KMS-11 (cell line): ENCODE measurements at regions not wholly inside any gene's neighbourhood (a gene's known extent, or its start where the extent isn't known, plus 50 kb on each side); places are given as distances from the start of the nearest gene placed in this dataset.

Experiments used
- H2AFZ ChIP-seq: fragments of 200-600 bp; sonication (generic); 2 replicates; pipeline ENCODE4 v1.6.1; 2016; ENCODE audit warnings: antibody characterized with exemption, mixed run types, low read depth
- H3K27ac ChIP-seq: fragments of 200-600 bp; sonication (generic); 2 replicates; pipeline ENCODE4 v1.6.1; 2016; ENCODE audit warnings: mild to moderate bottlenecking, mixed run types
- H3K27me3 ChIP-seq: fragments of 200-600 bp; sonication (generic); 2 replicates; pipeline ENCODE4 v1.6.1; 2017; ENCODE audit warnings: mild to moderate bottlenecking, low read depth, mixed run types, moderate library complexity; ENCODE audit not compliant: insufficient read depth
- H3K36me3 ChIP-seq: fragments of 200-600 bp; sonication (generic); 2 replicates; pipeline ENCODE4 v1.6.1; 2017; ENCODE audit warnings: mild to moderate bottlenecking, mixed run types; ENCODE audit not compliant: insufficient read depth
- H3K4me1 ChIP-seq: fragments of 200-600 bp; sonication (generic); 2 replicates; pipeline ENCODE4 v1.6.1; 2016; ENCODE audit warnings: mild to moderate bottlenecking, low read depth, mixed run types; ENCODE audit not compliant: poor library complexity, severe bottlenecking
- H3K4me2 ChIP-seq: fragments of 200-600 bp; sonication (generic); 2 replicates; pipeline ENCODE4 v1.7.0; 2016; ENCODE audit warnings: mild to moderate bottlenecking, mixed run types
- H3K4me3 ChIP-seq: fragments of 200-600 bp; sonication (generic); IDR thresholded peaks from 2 replicates; pipeline ENCODE4 v1.6.1; 2017; ENCODE audit warnings: low read depth, low read length, mixed read lengths; ENCODE audit not compliant: insufficient read depth
- H3K79me2 ChIP-seq: fragments of 200-600 bp; sonication (generic); 2 replicates; pipeline ENCODE4 v1.6.1; 2016; ENCODE audit warnings: low read depth, mixed run types; ENCODE audit not compliant: insufficient read depth
- H3K9ac ChIP-seq: fragments of 200-600 bp; sonication (generic); 2 replicates; pipeline ENCODE4 v1.6.1; 2016; ENCODE audit warnings: mild to moderate bottlenecking, mixed run types
- H4K20me1 ChIP-seq: fragments of 200-600 bp; sonication (generic); 2 replicates; pipeline ENCODE4 v1.6.1; 2016; ENCODE audit warnings: mild to moderate bottlenecking, mixed run types; ENCODE audit not compliant: insufficient read depth
- TF ChIP-seq, protein P1 (sequence below): fragments of 200-600 bp; sonication (generic); conservative IDR thresholded peaks from 2 replicates; pipeline ENCODE4 v1.6.1; 2017; ENCODE audit warnings: low read depth, mild to moderate bottlenecking, antibody characterized with exemption, low read length, moderate library complexity, mixed read lengths

DNA sequence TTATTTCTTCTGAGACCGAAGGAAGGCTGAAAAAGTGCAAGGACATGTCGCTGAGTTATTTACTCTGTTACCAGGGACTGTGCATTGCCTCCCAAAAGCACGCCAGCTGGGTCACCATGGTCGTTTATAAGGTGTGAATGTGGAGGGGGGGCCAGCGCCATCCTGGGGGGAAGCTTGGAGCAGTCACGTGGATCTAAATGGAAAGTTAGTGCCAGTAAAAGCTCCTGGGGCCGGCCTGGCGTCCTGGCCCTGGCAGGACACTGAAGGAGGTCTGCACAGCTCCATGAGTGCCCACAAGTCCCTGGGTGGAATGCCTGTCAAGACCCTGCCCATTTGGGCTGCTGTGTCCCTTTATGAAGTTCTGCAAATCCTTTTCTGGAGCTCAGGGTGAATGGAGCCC is 82.6 kb downstream of the C16orf95 start:
- no peaks in the 10 kb centered on the region for H3K4me1 ChIP-seq
- H3K36me3 ChIP-seq: no peaks in the 10 kb centered on the region
- H3K27me3 ChIP-seq: peaks cover 5% of the 10 kb centered on the region; the same call in 1 of the 2 replicates
- H2AFZ ChIP-seq: no peak overlapping the region
- H3K4me2 ChIP-seq: no peak overlapping the region
- no peak overlapping the region for H3K27ac ChIP-seq
- TF ChIP-seq, protein P1, sequence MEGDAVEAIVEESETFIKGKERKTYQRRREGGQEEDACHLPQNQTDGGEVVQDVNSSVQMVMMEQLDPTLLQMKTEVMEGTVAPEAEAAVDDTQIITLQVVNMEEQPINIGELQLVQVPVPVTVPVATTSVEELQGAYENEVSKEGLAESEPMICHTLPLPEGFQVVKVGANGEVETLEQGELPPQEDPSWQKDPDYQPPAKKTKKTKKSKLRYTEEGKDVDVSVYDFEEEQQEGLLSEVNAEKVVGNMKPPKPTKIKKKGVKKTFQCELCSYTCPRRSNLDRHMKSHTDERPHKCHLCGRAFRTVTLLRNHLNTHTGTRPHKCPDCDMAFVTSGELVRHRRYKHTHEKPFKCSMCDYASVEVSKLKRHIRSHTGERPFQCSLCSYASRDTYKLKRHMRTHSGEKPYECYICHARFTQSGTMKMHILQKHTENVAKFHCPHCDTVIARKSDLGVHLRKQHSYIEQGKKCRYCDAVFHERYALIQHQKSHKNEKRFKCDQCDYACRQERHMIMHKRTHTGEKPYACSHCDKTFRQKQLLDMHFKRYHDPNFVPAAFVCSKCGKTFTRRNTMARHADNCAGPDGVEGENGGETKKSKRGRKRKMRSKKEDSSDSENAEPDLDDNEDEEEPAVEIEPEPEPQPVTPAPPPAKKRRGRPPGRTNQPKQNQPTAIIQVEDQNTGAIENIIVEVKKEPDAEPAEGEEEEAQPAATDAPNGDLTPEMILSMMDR: no peak
- no peaks in the 10 kb centered on the region for H3K79me2 ChIP-seq
- no peaks in the 10 kb centered on the region for H4K20me1 ChIP-seq
- H3K4me3 ChIP-seq: no peak overlapping the region
- no peak overlapping the region for H3K9ac ChIP-seq

DNA sequence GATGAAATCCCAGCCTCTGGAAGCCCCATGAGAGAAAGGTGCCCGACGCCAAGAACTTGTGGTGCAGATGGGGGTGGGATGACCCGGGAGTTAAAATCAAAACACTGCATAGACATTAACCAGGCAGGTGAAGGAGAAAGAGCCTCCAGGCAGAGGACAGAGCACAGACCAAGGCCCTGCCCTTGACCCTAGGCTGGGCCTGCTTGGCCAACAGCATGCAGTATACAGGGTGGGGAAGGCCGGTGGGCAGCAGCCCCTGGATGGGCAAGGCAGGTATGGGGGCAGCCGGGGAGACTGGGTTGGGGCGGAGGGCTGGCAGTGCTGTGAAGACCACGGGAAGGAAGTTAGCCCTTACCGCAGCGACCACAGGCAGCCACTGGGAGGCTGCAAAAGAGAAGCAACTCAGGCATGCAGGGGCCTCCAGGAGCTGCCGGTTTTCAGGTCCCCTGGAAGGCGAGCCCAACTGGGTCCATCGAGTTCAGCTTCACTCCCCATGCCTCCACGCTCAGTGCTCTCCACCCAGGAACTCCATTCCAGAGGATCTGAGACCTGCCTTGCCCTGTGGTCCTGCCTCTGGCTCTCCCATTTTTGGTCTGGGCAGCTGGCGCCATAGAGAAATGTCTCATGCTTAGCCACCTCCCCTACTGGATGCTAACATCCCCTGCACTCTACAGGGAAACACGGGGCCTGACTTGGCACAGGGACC is 81.2 kb downstream of the C16orf95 start:
- no peak overlapping the region for H3K9ac ChIP-seq
- no peak overlapping the region for H3K4me2 ChIP-seq

DNA sequence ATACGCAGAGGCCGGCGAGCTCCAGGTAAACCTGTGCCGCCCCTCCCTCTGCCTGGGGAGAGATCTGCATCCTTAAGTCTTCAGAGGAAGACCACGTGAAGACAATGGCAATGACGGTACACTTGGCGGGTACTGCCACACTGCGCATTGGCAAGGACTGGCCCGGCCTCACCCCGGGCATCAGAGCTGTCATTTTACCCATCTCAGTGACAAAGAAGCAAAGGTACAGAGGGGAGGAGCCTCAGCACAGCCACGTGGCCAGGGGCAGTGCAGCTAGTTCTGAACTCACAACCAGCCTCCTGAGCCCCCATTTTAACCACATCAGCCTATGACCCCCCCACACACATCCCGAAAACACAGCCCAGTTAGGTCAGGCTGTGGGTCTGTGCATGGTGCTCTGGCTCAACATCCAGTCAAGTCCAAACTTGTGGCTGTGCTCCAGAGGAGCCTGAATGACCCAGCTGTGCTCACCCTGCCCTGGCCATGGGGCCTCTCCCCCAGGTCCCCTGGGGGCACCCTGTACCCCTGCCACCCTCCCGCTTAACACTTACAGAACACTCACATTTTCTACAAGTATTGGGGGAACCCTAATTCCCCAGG is 80.6 kb downstream of the C16orf95 start:
- TF ChIP-seq, protein P1: no peak
- Histone ChIP-seq H4K20me1 (no peaks in the 10 kb centered on the region), H3K9ac (no peak overlapping the region), H3K36me3 (no peaks in the 10 kb centered on the region), H3K4me1 (no peaks in the 10 kb centered on the region), H3K79me2 (no peaks in the 10 kb centered on the region), H3K4me2 (no peak overlapping the region), H2AFZ (no peak overlapping the region), H3K27me3 (peaks cover 6% of the 10 kb centered on the region; the same call in 1 of the 2 replicates), H3K27ac (no peak overlapping the region), H3K4me3 (no peak overlapping the region)

More for the DNA sequence above, 81.2 kb downstream of the C16orf95 start:
- H3K4me3 ChIP-seq: no peak overlapping the region
- H3K27ac ChIP-seq: no peak overlapping the region
- H2AFZ ChIP-seq: no peak overlapping the region
- no peaks in the 10 kb centered on the region for H4K20me1 ChIP-seq
- TF ChIP-seq, protein P1: no peak
- H3K4me1 ChIP-seq: no peaks in the 10 kb centered on the region
- H3K36me3 ChIP-seq: no peaks in the 10 kb centered on the region
- H3K27me3 ChIP-seq: peaks cover 6% of the 10 kb centered on the region; the same call in 1 of the 2 replicates
- no peaks in the 10 kb centered on the region for H3K79me2 ChIP-seq

DNA sequence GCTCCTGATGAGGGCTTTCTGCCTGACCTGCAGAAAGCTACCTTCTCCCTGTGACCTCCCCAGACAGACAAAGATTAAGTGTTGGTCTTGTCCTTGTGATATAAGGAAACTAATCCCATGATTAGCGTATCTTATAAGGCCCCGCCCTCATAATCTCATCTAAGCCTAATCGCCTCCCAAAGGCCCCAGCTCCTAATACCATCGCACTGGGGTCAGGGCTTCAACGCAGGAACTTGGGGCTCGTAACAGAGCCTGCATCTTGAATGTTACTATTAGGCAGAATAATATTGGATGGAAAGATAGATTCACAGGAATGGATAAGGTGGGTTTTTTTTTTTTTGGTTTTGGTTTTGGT is 78.9 kb downstream of the C16orf95 start:
- Histone ChIP-seq H2AFZ (no peak overlapping the region), H3K9ac (no peak overlapping the region), H3K27ac (no peak overlapping the region), H3K27me3 (peaks cover 11% of the 10 kb centered on the region; the same call in 1 of the 2 replicates), H3K36me3 (no peaks in the 10 kb centered on the region), H3K4me2 (no peak overlapping the region), H3K4me3 (no peak overlapping the region), H3K79me2 (no peaks in the 10 kb centered on the region), H3K4me1 (no peaks in the 10 kb centered on the region), H4K20me1 (no peaks in the 10 kb centered on the region)
- TF ChIP-seq, protein P1: no peak
